GM19238 (cell line): ENCODE measurements at regions not wholly inside any gene's neighbourhood (a gene's known extent, or its start where the extent isn't known, plus 50 kb on each side); places are given as distances from the start of the nearest gene placed in this dataset.

ENCODE experiments used
- DNase-seq: peaks from one replicate; pipeline ENCODE4 v3.0.0; 2011; ENCODE audit warnings: low spot score; ENCODE audit not compliant: insufficient read length

- no peak for DNase-seq
Measured at GRCh38 chr4:128603081-128603480, 206.4 kb upstream of the JADE1 start.

DNA sequence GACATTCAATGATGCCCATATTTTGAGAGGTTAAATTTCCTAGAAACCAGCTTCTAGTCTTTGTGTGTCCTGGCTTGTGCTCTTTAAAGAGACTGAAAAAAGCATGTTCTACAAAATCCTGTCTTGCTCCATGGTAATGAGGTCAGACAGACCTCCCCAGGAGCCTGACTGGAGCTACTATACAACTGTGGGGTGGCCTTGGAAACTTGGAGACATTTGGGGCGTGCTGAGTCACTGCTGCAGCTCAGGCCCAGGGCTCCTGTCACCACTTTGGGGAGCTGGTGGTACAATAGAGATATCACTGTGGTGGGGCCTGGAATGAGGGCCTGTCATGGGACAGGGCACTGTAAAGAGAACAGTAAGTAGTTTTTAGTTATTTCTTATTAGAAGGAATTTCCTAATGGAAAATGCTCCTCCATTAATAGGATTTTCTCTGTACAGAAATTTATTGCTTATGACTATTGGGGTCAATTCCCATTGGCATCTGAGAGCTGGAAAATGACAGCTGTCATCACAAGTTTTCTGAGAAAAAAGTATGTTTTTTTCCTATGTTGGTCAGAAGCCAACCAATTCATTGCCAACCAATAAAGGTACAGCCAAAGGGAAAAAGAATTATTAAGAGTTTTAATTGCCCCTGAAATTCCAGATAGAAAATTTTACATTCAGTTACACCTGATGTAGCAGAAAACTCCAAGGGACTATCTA is 207.4 kb upstream of the JADE1 start:
- no peak for DNase-seq

- no peak for DNase-seq
Measured at GRCh38 chr4:128600996-128601871, 208.3 kb upstream of the JADE1 start.

DNA sequence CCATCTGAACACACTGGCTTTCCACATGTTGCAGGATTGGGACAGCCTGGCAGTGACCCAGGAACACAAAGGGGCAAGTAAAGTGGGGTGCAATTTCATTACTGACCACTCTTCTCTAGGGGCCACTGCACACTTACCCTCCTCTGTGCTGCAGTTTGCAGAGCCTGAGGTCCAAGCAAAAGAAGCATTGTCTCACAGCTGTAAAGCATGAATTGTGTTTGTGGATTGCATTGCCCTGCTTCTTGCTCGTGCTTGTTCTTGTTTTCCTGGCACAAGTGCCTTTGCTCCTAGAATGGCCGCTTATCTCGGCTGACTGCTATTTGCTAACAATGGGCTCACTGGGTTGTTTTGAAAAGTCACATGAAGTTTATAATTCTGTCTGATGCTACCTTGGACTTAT is 209.1 kb upstream of the JADE1 start:
- no peak for DNase-seq

DNA sequence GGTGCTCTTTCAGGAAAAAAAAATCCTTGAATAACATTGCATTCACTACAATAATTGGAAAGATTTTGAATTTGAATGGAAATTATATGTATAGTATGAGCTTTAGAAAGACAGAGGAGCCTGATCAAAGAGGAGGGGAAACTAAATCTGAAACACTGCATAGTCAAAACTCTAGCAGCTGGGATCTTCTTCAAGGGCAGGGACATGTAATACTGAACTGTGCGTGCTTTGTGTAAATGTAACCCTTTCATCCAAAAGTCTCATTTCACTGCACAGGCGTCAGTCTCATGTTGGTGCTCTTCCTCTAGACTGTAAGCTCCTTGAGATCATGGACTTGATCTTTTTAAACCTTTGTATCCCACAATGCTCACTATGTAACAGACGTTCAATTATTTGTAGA is 212.0 kb upstream of the JADE1 start:
- DNase-seq, result no peak

GRCh38 chr4:128596853-128597252 is 212.6 kb upstream of the JADE1 start:
- no peak for DNase-seq

- DNase-seq, result no peak
Measured at GRCh38 chr4:128596115-128596514, 213.4 kb upstream of the JADE1 start.

- DNase-seq, result no peak
Measured at GRCh38 chr4:128591482-128591881, 218.0 kb upstream of the JADE1 start.

DNA sequence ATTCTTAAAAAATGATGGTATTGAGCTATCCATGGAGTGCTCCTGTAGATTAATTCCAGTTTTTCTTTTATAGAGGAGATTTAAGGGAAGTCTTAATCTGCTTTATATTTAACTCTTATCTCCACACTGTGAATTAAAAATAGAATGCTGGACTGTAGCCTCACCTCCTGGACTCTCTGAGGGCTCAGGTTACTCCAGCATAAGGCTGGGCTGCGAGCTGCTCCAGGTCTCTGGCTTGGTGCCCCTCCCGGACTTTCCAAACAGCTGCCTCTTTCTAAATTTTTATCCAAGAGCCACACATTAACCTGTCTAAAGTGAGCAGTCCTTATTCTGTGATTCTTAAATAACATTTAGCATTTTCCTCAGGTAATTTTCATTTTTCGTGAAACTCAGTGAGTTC is 218.7 kb upstream of the JADE1 start:
- DNase-seq, result no peak

DNA sequence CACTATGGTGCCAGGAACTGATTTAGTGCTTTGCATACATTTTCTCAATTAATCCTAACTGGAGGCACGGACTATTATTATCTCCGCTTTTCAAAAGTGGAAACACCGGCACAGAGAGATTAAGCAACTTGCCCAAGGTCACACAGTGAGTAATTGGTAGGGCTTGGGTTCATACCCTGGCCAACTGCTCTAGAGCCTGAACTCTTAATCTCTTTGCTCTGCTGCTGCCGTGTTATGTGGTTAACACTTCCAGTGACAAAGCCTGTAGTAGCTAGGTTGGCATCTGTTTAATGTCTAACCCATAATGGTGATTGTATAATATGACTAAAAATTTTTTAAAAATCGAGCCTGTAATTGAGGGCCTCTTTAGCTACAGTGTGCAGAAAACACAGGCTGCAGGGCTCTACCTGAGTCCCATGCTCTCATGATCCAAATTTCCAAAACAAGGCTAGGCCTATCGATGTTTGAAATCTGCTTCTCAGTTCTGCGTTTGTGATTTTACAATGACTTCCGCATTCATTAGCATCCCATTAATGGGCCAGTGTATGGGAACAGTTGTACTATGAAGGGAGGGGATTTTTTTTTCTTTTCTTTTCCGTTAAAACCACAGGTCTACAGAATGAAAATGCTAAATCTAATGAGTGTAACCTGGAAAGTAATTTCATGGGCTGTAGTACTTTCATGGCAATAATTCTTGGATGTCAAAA is 219.3 kb upstream of the JADE1 start:
- DNase-seq, result no peak

GRCh38 chr4:128589384-128589965 is 220.0 kb upstream of the JADE1 start:
- no peak for DNase-seq

DNA sequence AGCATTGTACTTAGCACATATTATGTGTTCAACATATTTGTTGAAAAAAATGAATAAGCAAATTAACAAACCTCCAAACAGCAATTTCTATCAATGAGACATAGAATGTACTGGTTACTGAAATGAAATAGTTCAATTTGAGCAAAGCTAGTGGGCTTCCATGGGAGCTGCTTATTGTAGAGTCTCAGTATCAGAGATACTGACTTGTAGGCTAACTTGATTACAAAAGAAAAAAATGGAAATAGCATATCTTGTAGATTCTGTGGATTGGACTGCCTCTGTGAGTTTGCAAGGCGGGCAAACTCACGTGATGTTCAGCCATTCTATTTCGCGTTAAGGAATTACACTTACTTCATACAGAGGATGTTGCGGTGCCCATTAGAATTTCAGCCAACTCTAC is 222.1 kb upstream of the JADE1 start:
- no peak for DNase-seq

DNA sequence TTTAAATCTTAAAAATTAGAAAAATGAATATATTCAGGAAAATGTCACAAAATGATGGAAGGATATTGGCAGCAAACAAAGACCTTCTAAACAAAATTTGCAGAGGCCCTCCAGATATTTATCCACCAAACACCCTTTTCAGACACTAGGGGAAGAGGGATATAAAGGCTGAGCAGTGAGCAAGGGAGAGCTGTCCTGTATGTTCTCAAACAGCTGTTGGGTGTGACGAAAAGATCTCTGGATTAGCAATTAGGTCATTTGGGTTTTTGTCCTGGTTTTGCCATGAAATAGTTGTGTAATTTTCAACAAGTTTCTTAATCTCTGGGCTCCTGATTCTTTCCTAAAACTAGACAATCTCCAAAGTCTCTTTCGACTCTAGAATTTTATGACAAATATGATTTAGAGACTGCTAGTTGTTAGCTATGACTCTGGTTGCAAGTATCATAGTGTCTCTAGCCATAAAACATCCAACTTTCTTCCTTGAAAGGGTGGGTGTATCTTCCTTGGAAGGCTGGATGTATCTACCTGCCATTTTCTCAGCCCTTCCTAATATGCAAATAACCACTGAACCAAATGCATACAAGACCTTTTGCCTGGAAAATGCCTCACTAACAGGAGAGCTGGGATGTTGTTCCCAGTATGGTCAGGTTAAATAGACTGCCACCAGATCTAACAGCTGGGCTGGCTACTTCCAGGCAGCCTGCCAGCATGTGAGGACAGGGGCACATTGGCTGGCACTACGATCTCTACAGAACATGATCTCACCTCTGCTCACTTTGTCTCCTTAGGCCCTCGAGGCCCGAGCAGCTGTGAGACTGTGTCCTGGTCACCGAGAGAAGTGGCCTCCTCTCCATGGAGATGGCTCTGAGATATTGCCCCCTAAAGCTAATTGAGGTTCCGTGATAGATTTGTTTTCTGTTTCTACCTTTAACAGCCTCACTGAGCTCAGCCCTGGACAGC is 225.5 kb upstream of the JADE1 start:
- DNase-seq, result no peak

GRCh38 chr4:128582427-128582870 is 227.1 kb upstream of the JADE1 start:
- no peak for DNase-seq

DNA sequence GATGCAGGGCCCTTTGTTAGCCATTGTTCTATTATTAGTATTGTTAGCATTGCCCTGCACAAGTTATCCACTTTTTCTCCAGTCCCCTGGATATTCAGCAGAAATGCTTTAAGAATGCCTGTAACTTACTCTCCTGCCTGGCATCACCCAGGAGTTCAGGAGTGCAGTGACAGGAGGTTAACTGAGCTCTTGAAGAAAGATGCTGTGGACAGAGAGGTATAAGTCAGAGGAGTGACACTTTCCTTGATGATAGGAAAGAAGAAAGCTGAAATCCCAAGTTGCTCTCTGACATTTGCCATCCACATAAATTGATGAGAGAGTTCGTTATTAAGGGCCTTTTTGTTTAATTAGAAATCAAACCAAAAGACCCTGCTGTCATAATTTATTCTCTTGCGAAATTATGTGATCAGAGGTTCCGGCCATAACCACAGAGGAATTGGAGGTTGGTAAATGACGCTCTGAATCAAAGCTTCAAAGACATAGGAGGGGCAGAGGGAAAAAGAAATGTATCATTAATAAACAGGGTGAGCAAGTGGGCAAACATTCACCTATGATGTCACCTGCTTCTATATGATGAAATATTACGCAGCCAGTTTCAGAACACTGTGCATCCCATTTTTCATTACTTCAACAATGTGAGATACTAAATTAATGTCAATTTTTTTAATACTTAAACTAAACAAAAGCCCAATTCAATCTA is 230.2 kb upstream of the JADE1 start:
- no peak for DNase-seq

DNA sequence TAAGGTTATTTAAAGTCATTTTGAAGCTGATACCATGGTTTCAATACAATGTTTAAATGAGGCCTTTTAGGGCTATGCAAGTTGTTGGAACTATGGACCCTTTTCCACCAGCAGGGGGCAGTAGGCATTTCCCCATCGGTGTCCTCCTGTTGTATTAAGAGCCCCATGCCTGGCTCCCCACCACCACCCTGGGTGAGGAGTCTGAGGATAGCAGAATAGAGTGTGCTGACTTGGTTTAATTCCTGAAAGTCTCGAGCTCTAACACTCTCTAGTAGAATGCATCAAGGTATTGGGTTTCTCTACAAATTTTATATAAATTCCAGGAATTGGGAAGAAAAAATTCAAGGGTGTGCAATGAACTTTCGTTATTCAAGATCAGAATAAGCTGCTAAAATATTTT is 234.8 kb upstream of the JADE1 start:
- DNase-seq, result peak; percentile 50

DNA sequence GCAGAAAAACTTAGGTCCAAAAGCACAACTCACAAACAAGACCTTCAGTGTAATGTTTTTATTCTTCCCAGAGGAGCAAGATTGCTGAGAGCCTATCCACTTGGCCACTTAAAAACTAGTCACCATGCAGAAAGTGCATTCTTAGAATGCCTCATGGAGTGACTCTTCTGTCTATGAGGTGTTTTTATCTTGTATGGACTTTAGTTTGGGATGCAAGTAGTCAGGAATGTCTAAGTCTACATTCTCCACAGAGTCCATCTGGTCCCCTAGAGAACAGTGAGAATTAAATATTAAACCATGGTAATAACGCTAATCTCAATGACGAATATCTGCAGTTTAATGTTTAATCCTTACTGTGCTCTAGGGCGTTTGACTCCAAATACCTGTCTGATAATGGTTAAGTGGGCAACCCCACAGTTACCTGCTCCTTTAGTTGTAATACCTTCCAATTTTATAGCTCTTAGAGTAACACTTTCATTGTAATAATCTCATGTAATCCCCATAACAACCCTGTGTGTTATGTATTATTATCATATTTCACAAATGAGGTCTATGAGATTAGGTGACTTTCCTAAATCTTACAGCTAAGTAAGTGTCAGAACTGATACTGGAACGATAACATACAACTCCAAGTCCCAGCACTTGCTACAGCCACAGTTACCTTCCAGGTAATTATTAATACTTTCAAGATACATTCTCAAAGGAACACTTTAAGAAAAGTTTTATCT is 235.6 kb upstream of the JADE1 start:
- DNase-seq, result no peak

GRCh38 chr4:128572778-128573241 is 236.7 kb upstream of the JADE1 start:
- DNase-seq, result no peak

- no peak for DNase-seq
Measured at GRCh38 chr4:128571747-128572146, 237.8 kb upstream of the JADE1 start.
